ENCODE measurements at regions not wholly inside any gene's neighbourhood (a gene's known extent, or its start where the extent isn't known, plus 50 kb on each side); places are given as distances from the start of the nearest gene placed in this dataset.

DNA sequence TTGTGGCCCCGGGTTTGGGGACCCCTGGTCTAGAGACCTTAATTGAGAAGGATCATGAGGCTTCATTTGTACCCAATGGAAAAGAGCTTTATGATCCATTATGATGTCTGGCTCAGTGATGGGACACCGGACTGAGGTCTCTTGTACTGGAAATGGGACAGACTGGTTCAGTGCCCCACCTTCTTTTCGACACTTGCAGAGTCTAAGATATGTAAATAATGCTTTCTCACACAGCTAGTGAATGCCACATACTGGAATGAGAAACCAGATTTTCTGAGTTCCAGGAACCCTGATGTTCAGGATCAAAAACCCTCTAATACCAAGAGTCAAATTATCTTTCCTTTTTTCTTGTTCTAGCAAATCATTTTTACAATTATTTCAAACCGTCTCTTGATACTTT, 116.3 kb upstream of the ARPP21 start:
- DNase-seq: no peak

GRCh38 chr3:35523838-35524237, 115.5 kb upstream of the ARPP21 start:
- no peak for DNase-seq

DNA sequence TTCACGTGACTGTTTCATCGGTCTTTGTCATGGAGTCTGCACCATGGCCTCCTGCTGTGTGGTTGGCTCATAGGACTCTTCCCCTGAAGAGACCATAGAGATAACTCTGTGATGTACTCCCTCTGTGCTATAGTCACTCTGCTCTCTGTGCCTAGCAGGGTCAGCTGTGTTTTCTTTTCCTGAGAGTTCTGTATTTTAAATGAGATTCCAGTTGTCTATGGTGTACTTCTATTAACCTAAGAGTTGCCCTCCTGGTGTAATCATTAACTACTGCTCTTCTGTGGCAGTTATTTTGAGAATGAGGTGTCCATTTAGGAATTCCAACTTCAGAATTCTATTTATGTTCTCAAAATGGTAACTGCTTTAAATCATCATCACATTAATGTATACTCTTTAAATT, 114.5 kb upstream of the ARPP21 start:
- no peak for DNase-seq

- no peak for DNase-seq
Observed at GRCh38 chr3:35528728-35529127, 110.6 kb upstream of the ARPP21 start.

GRCh38 chr3:35529337-35529736, 110.0 kb upstream of the ARPP21 start:
- no peak for DNase-seq

- DNase-seq: no peak
Observed at GRCh38 chr3:35537265-35537664, 102.1 kb upstream of the ARPP21 start.

DNA sequence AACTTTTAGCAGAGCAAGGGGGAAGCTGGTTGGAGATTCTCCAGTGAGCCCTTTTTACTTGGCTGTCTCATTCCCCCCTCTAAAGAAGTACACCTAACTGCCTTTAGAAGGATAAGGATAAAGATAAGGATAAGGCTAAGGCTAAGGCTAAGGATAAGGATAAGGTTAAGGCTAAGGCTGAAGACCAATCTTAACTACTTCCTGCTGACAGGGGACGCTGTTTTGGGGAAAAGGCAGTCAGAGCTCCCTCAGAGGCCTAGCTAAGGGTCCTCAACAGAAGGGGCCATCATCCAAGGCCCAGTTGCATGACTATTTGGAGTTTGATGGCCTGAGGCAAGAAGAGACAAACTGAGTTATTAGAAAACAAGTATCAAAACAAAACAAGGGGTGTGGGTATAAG, 94.3 kb upstream of the ARPP21 start:
- no peak for DNase-seq

- DNase-seq: no peak
Observed at GRCh38 chr3:35549690-35550089, 89.6 kb upstream of the ARPP21 start.

DNA sequence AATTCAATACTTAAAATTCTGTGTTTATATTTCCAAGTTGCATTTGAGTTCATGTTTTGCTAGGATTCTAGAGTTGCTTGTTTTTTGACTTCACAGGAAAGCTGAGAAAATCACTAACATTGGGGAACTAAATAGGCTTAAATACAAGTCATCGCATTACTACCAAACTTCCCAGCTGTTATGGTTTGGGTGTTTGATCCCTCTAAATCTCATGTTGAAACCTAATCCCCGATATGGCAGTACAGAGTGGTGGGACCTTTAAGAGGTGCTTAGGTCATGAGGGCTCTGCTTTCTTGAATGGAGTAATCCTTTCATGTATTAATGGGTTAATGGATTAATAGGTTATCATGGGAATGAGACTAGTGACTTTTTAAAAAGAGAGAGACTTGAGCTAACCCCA, 77.2 kb upstream of the ARPP21 start:
- no peak for DNase-seq

GRCh38 chr3:35565048-35565447, 74.3 kb upstream of the ARPP21 start:
- no peak for DNase-seq
